Activated CD8-positive, alpha-beta T cell treated with anti-CD3 and anti-CD28 coated beads for 36 hours (primary cell): ENCODE measurements at regions not wholly inside any gene's neighbourhood (a gene's known extent, or its start where the extent isn't known, plus 50 kb on each side); places are given as distances from the start of the nearest gene placed in this dataset.

Source experiments
- ATAC-seq: fragments of 200-7000 bp; cut with Tn5 transposase; one replicate; pipeline ENCODE4 v1.10.0; 2021; ENCODE audit warnings: mild to moderate bottlenecking, moderate library complexity
- CTCF ChIA-PET: fragments of 350-600 bp; sonication (Branson Sonifier 250); formaldehyde crosslinking; loops from one replicate; lab custom pipeline; 2021; ENCODE audit warnings: antibody characterized with exemption; lab: Charles Lee
- POLR2A ChIA-PET: fragments of 350-600 bp; sonication (Branson Sonifier 250); formaldehyde crosslinking; loops from one replicate; lab custom pipeline; 2021; ENCODE audit warnings: antibody characterized with exemption; lab: Charles Lee
- DNase-seq: peaks from one replicate; pipeline ENCODE4 v3.0.0-alpha.2; 2020
- H3K27ac Mint-ChIP-seq: one replicate; pipeline ENCODE4 v1.8.0; 2021; ENCODE audit warnings: mild to moderate bottlenecking, mixed read lengths
- H3K27me3 Mint-ChIP-seq: one replicate; pipeline ENCODE4 v1.8.0; 2021; ENCODE audit warnings: mixed read lengths
- H3K36me3 Mint-ChIP-seq: one replicate; pipeline ENCODE4 v1.8.0; 2021; ENCODE audit warnings: low read depth, mixed read lengths
- H3K4me1 Mint-ChIP-seq: one replicate; pipeline ENCODE4 v1.8.0; 2021; ENCODE audit warnings: low read depth, mixed read lengths
- H3K4me3 Mint-ChIP-seq: one replicate; pipeline ENCODE4 v1.8.0; 2021; ENCODE audit warnings: mild to moderate bottlenecking, moderate library complexity, mixed read lengths
- H3K9me3 Mint-ChIP-seq: one replicate; pipeline ENCODE4 v1.8.0; 2021; ENCODE audit warnings: mixed read lengths
- intact Hi-C: fragments of 100-400 bp; cut with micrococcal nuclease; formaldehyde crosslinking; loops from one replicate; pipeline ENCODE4 v1.10.0; 2022
- TF ChIP-seq, protein P1 (sequence below): fragments of 200-600 bp; IDR thresholded peaks from one replicate; pipeline ENCODE4 v1.8.0; 2022; ENCODE audit warnings: antibody characterized with exemption, mild to moderate bottlenecking

- TF ChIP-seq, protein P1, sequence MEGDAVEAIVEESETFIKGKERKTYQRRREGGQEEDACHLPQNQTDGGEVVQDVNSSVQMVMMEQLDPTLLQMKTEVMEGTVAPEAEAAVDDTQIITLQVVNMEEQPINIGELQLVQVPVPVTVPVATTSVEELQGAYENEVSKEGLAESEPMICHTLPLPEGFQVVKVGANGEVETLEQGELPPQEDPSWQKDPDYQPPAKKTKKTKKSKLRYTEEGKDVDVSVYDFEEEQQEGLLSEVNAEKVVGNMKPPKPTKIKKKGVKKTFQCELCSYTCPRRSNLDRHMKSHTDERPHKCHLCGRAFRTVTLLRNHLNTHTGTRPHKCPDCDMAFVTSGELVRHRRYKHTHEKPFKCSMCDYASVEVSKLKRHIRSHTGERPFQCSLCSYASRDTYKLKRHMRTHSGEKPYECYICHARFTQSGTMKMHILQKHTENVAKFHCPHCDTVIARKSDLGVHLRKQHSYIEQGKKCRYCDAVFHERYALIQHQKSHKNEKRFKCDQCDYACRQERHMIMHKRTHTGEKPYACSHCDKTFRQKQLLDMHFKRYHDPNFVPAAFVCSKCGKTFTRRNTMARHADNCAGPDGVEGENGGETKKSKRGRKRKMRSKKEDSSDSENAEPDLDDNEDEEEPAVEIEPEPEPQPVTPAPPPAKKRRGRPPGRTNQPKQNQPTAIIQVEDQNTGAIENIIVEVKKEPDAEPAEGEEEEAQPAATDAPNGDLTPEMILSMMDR = no peak
- Mint-ChIP-seq H3K27ac (no peak overlapping the region), H3K4me1 (no peaks in the 10 kb centered on the region), H3K36me3 (no peaks in the 10 kb centered on the region), H3K9me3 (peaks cover 5% of the 10 kb centered on the region), H3K27me3 (no peaks in the 10 kb centered on the region), H3K4me3 (no peak overlapping the region)
- DNase-seq (no peak), ATAC-seq (no peak)
- CTCF ChIA-PET = no interaction called here
- intact Hi-C loops = no loop called here
- POLR2A ChIA-PET = no interaction called here
Measured at GRCh38 chr3:74115906-74116305, 491.2 kb upstream of the PDZRN3 start.

DNA sequence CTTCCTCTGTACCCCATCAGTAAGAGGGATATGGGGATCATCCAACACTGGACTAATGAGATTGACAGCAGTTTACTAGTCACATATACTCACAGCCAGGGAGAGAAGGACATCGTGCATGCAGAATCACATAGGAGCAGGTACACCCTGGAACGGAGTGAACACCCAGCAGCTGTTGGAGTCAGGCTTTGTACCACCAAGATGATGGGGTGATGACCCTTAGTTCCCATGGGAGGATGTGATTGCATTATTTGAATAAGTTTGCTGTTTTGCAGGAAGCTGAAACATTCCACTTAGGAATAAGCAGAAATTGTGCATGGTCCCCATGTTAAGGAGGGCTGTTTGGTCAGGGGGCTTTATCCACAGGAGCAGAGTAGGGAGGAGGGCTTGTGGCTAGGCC lies 482.7 kb upstream of the PDZRN3 start:
- Mint-ChIP-seq H3K27ac (no peak overlapping the region), H3K4me1 (no peaks in the 10 kb centered on the region), H3K27me3 (no peaks in the 10 kb centered on the region), H3K9me3 (peaks cover 4% of the 10 kb centered on the region), H3K4me3 (no peak overlapping the region), H3K36me3 (no peaks in the 10 kb centered on the region)
- intact Hi-C loops = no loop called here
- CTCF ChIA-PET = no interaction called here
- TF ChIP-seq, protein P1 = no peak
- DNase-seq (no peak), ATAC-seq (no peak)
- POLR2A ChIA-PET = no interaction called here

DNA sequence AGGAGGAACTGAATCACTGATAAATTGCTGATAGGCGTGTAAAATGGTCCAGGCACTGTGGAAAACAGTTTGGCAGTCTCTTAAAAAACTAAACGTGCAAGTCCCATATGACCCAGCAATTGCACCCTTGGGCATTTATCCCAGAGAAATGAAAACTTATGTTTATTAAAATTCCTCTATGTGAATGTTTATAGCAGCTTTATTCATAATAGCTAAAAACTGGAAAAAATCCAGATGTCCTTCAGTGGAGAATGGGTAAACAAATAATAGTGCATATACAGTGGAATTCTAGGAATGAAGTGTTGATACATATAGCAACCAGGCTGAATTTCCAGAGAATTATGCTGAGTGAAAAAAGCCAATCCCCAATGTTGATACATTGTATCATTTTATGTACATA lies 482.2 kb upstream of the PDZRN3 start:
- CTCF ChIA-PET = no interaction called here

GRCh38 chr3:74091204-74091603 lies 466.5 kb upstream of the PDZRN3 start:
- Mint-ChIP-seq H3K27ac (no peak overlapping the region), H3K27me3 (no peaks in the 10 kb centered on the region), H3K9me3 (peaks cover under 1% of the 10 kb centered on the region), H3K36me3 (no peaks in the 10 kb centered on the region), H3K4me1 (no peaks in the 10 kb centered on the region), H3K4me3 (no peak overlapping the region)
- ChIA-PET POLR2A (no interaction called here), CTCF (no interaction called here)
- TF ChIP-seq, protein P1 = no peak
- ATAC-seq = no peak
- DNase-seq = no peak
- intact Hi-C loops = no loop called here

More for the DNA sequence above, 482.2 kb upstream of the PDZRN3 start:
- peaks cover 4% of the 10 kb centered on the region for H3K9me3 Mint-ChIP-seq
- H3K27ac Mint-ChIP-seq = no peak overlapping the region
- H3K36me3 Mint-ChIP-seq = no peaks in the 10 kb centered on the region
- no peak for ATAC-seq
- intact Hi-C loops = no loop called here
- DNase-seq = no peak
- TF ChIP-seq, protein P1 = no peak
- H3K4me1 Mint-ChIP-seq = no peaks in the 10 kb centered on the region
- H3K27me3 Mint-ChIP-seq = no peaks in the 10 kb centered on the region
- POLR2A ChIA-PET = no interaction called here
- H3K4me3 Mint-ChIP-seq = no peak overlapping the region

DNA sequence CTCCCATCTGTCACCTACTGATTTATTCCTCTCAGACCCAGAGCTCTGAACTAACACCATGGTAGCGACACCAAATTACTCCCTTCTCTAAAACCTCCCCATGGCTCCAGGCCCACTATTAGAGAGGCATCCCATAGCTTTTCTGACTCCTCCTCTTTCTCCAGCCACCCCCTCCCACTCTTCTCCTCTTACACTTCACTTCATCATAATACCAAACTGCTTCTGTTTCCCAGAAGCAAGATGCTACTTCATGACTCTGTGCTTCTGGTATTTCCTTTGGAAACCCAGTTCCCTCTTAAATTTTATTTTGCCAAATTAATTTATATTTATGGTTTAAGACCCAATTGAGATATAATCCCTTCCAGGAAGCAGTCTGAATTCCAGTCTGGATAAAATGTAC lies 465.1 kb upstream of the PDZRN3 start:
- Mint-ChIP-seq H3K9me3 (peaks cover 2% of the 10 kb centered on the region), H3K27me3 (no peaks in the 10 kb centered on the region), H3K27ac (no peak overlapping the region), H3K4me1 (no peaks in the 10 kb centered on the region), H3K36me3 (no peaks in the 10 kb centered on the region), H3K4me3 (no peak overlapping the region)
- no peak for DNase-seq
- TF ChIP-seq, protein P1 = no peak
- intact Hi-C loops = no loop called here
- CTCF ChIA-PET = no interaction called here
- POLR2A ChIA-PET = no interaction called here
- ATAC-seq = no peak
